ENCODE measurements at regions not wholly inside any gene's neighbourhood (a gene's known extent, or its start where the extent isn't known, plus 50 kb on each side); places are given as distances from the start of the nearest gene placed in this dataset.

DNA sequence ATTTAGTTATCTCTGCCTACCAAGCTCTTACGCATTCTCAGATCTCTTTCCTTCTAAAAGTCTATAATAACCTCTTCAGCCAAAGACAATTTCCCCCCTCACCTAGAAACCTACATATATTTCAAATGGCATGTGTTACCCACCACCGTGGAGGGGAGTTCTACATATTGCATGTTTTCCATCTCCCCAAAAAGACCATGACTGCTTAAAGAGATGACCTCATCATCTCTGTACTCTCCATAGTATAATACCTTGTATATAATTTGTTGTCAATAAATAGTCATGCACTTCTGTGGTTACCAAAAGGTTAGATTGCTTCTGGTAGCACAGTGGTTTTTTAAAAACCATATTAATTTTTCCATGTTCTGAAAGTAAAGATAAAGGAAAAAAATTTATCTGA, 148.4 kb downstream of the TBX18 start (continued):
- TF ChIP-seq, protein P1, sequence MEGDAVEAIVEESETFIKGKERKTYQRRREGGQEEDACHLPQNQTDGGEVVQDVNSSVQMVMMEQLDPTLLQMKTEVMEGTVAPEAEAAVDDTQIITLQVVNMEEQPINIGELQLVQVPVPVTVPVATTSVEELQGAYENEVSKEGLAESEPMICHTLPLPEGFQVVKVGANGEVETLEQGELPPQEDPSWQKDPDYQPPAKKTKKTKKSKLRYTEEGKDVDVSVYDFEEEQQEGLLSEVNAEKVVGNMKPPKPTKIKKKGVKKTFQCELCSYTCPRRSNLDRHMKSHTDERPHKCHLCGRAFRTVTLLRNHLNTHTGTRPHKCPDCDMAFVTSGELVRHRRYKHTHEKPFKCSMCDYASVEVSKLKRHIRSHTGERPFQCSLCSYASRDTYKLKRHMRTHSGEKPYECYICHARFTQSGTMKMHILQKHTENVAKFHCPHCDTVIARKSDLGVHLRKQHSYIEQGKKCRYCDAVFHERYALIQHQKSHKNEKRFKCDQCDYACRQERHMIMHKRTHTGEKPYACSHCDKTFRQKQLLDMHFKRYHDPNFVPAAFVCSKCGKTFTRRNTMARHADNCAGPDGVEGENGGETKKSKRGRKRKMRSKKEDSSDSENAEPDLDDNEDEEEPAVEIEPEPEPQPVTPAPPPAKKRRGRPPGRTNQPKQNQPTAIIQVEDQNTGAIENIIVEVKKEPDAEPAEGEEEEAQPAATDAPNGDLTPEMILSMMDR (conservative IDR thresholded peaks at IDR 0.05; ENCODE audit: low read depth in 2 of 2) = no peak
- TF ChIP-seq ZNF331 (CRISPR knock-in tag; IDR thresholded peaks at IDR 0.05; ENCODE audit: low read depth) = no peak
- no peak for TF ChIP-seq JUNB (IDR thresholded peaks at IDR 0.05; ENCODE audit: unreplicated experiment)

- H4K20me1 ChIP-seq (replicated peaks; ENCODE audit: insufficient read depth) = no peaks in the 10 kb centered on the region
- no peak overlapping the region for H2AFZ ChIP-seq
- H3K9me2 ChIP-seq (ENCODE audit: insufficient read depth) = no peaks in the 10 kb centered on the region
- H3K36me3 ChIP-seq (ENCODE audit: insufficient read depth) = no peaks in the 10 kb centered on the region
- H3K27ac Mint-ChIP-seq = no peak overlapping the region
- H3K9me3 Mint-ChIP-seq = no peaks in the 10 kb centered on the region; the same call in 2 of the 3 replicates
- no peaks in the 10 kb centered on the region for H3K27me3 Mint-ChIP-seq (ENCODE audit: insufficient read depth, low read depth, poor library complexity)
- H3K4me2 ChIP-seq = no peak overlapping the region
- H3K27ac ChIP-seq (ENCODE audit: low read depth) = no peak overlapping the region
- H3K4me3 Mint-ChIP-seq = no peak overlapping the region
- H3K36me3 Mint-ChIP-seq (ENCODE audit: low read depth) = no peaks in the 10 kb centered on the region
- H3K27me3 ChIP-seq (ENCODE audit: insufficient read depth) = no peaks in the 10 kb centered on the region
- DNase-seq (ENCODE audit: low spot score) (no peak), ATAC-seq (no peak)
- no peaks in the 10 kb centered on the region for H3F3A ChIP-seq (replicated peaks; ENCODE audit: low read depth)
- no peak overlapping the region for H3K4me3 ChIP-seq
- H3K4me1 Mint-ChIP-seq = peaks cover 12% of the 10 kb centered on the region
- H3K4me1 ChIP-seq (ENCODE audit: insufficient read depth) = peaks cover 15% of the 10 kb centered on the region
- H3K79me2 ChIP-seq (replicated peaks; ENCODE audit: insufficient read depth) = no peaks in the 10 kb centered on the region
- no peak for TF ChIP-seq EZH2 (IDR thresholded peaks at IDR 0.05; ENCODE audit: low read depth, unreplicated experiment)
- no peak for TF ChIP-seq EZH2phosphoT487 (IDR thresholded peaks at IDR 0.05; ENCODE audit: unreplicated experiment)
- TF ChIP-seq ETS1 (IDR thresholded peaks at IDR 0.05) = no peak
- no peak for TF ChIP-seq ZNF114 (CRISPR knock-in tag; IDR thresholded peaks at IDR 0.05)
- TF ChIP-seq, protein P2, sequence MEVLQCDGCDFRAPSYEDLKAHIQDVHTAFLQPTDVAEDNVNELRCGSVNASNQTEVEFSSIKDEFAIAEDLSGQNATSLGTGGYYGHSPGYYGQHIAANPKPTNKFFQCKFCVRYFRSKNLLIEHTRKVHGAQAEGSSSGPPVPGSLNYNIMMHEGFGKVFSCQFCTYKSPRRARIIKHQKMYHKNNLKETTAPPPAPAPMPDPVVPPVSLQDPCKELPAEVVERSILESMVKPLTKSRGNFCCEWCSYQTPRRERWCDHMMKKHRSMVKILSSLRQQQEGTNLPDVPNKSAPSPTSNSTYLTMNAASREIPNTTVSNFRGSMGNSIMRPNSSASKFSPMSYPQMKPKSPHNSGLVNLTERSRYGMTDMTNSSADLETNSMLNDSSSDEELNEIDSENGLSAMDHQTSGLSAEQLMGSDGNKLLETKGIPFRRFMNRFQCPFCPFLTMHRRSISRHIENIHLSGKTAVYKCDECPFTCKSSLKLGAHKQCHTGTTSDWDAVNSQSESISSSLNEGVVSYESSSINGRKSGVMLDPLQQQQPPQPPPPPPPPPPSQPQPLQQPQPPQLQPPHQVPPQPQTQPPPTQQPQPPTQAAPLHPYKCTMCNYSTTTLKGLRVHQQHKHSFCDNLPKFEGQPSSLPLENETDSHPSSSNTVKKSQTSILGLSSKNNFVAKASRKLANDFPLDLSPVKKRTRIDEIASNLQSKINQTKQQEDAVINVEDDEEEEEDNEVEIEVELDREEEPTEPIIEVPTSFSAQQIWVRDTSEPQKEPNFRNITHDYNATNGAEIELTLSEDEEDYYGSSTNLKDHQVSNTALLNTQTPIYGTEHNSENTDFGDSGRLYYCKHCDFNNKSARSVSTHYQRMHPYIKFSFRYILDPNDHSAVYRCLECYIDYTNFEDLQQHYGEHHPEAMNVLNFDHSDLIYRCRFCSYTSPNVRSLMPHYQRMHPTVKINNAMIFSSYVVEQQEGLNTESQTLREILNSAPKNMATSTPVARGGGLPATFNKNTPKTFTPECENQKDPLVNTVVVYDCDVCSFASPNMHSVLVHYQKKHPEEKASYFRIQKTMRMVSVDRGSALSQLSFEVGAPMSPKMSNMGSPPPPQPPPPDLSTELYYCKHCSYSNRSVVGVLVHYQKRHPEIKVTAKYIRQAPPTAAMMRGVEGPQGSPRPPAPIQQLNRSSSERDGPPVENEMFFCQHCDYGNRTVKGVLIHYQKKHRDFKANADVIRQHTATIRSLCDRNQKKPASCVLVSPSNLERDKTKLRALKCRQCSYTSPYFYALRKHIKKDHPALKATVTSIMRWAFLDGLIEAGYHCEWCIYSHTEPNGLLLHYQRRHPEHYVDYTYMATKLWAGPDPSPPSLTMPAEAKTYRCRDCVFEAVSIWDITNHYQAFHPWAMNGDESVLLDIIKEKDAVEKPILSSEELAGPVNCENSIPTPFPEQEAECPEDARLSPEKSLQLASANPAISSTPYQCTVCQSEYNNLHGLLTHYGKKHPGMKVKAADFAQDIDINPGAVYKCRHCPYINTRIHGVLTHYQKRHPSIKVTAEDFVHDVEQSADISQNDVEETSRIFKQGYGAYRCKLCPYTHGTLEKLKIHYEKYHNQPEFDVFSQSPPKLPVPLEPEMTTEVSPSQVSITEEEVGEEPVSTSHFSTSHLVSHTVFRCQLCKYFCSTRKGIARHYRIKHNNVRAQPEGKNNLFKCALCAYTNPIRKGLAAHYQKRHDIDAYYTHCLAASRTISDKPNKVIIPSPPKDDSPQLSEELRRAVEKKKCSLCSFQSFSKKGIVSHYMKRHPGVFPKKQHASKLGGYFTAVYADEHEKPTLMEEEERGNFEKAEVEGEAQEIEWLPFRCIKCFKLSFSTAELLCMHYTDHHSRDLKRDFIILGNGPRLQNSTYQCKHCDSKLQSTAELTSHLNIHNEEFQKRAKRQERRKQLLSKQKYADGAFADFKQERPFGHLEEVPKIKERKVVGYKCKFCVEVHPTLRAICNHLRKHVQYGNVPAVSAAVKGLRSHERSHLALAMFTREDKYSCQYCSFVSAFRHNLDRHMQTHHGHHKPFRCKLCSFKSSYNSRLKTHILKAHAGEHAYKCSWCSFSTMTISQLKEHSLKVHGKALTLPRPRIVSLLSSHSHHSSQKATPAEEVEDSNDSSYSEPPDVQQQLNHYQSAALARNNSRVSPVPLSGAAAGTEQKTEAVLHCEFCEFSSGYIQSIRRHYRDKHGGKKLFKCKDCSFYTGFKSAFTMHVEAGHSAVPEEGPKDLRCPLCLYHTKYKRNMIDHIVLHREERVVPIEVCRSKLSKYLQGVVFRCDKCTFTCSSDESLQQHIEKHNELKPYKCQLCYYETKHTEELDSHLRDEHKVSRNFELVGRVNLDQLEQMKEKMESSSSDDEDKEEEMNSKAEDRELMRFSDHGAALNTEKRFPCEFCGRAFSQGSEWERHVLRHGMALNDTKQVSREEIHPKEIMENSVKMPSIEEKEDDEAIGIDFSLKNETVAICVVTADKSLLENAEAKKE (CRISPR knock-in tag; IDR thresholded peaks at IDR 0.05) = no peak
- TF ChIP-seq STAT1 (IDR thresholded peaks at IDR 0.05; ENCODE audit: unreplicated experiment) = no peak
- no peak for TF ChIP-seq ZNF331 (CRISPR knock-in tag; IDR thresholded peaks at IDR 0.05; ENCODE audit: low read depth)
- no peak for TF ChIP-seq NANOG (IDR thresholded peaks at IDR 0.05; ENCODE audit: borderline replicate concordance)
- TF ChIP-seq, protein P1 (conservative IDR thresholded peaks at IDR 0.05; ENCODE audit: low read depth in 2 of 2) = no peak
Measured at GRCh38 chr6:84615113-84615850, 149.1 kb downstream of the TBX18 start.
